ENCODE measurements at regions not wholly inside any gene's neighbourhood (a gene's known extent, or its start where the extent isn't known, plus 50 kb on each side); places are given as distances from the start of the nearest gene placed in this dataset.

GRCh38 chr5:143464723-143465490 lies 61.4 kb upstream of the NR3C1 start:
- no peak for DNase-seq (ENCODE audit: low spot score)

GRCh38 chr5:143462431-143462830 lies 58.9 kb upstream of the NR3C1 start:
- no peak for DNase-seq (ENCODE audit: low spot score)

- DNase-seq (ENCODE audit: low spot score): no peak
These were observed 55.9 kb upstream of the NR3C1 start for GRCh38 chr5:143459433-143459832.

GRCh38 chr5:143456952-143457547 lies 53.6 kb upstream of the NR3C1 start:
- DNase-seq (ENCODE audit: low spot score): peak; percentile 68

- no peak for DNase-seq (ENCODE audit: low spot score)
These were observed 51.5 kb upstream of the NR3C1 start for GRCh38 chr5:143454936-143455516.

GRCh38 chr5:143453720-143454119 lies 50.2 kb upstream of the NR3C1 start:
- DNase-seq (ENCODE audit: low spot score): no peak

Data from AG08395 (cell line).